ENCODE measurements at regions not wholly inside any gene's neighbourhood (a gene's known extent, or its start where the extent isn't known, plus 50 kb on each side); places are given as distances from the start of the nearest gene placed in this dataset.

- no peak for DNase-seq (ENCODE audit: low read depth)
- Mint-ChIP-seq H3K27ac (ENCODE audit: unreplicated experiment) (no peak overlapping the region), H3K9me3 (ENCODE audit: unreplicated experiment) (no peaks in the 10 kb centered on the region), H3K27me3 (ENCODE audit: low read depth, unreplicated experiment) (no peaks in the 10 kb centered on the region), H3K4me3 (ENCODE audit: unreplicated experiment) (no peak overlapping the region), H3K36me3 (ENCODE audit: low read depth, unreplicated experiment) (no peaks in the 10 kb centered on the region), H3K4me1 (ENCODE audit: low read depth, unreplicated experiment) (no peaks in the 10 kb centered on the region)
- Histone ChIP-seq H3K36me3 (ENCODE audit: insufficient read depth, low read length) (no peaks in the 10 kb centered on the region), H2AFZ (ENCODE audit: low read depth, low read length) (no peak overlapping the region), H3K4me2 (ENCODE audit: low read length) (no peak overlapping the region), H3K9ac (ENCODE audit: low read length) (no peak overlapping the region), H3K4me3 (ENCODE audit: insufficient read depth, low read depth, low read length) (no peak overlapping the region), H3K9me3 (ENCODE audit: insufficient read depth, low read depth, low read length) (no peaks in the 10 kb centered on the region), H3K27ac (ENCODE audit: low read depth, low read length) (no peak overlapping the region), H4K20me1 (ENCODE audit: insufficient read depth, low read length) (no peaks in the 10 kb centered on the region), H3K4me1 (ENCODE audit: insufficient read depth, low read length) (no peaks in the 10 kb centered on the region), H3K27me3 (ENCODE audit: insufficient read depth, low read length) (no peaks in the 10 kb centered on the region), H3K79me2 (ENCODE audit: insufficient read depth, low read length) (no peaks in the 10 kb centered on the region)
- FAIRE-seq: no peak
- no peak for TF ChIP-seq EZH2 (IDR thresholded peaks at IDR 0.05; ENCODE audit: insufficient read depth, low read length)
- TF ChIP-seq CTCF (IDR thresholded peaks at IDR 0.05; ENCODE audit: insufficient read depth, low read depth, low read length): no peak
These were observed 407.4 kb downstream of the DMAC1 start for GRCh38 chr9:7392148-7392547.

GRCh38 chr9:7388755-7389154 lies 410.8 kb downstream of the DMAC1 start:
- H3K27me3 ChIP-seq (ENCODE audit: insufficient read depth, low read length): no peaks in the 10 kb centered on the region
- H3K36me3 ChIP-seq (ENCODE audit: insufficient read depth, low read length): no peaks in the 10 kb centered on the region
- H3K27me3 Mint-ChIP-seq (ENCODE audit: low read depth, unreplicated experiment): no peaks in the 10 kb centered on the region
- H3K4me3 Mint-ChIP-seq (ENCODE audit: unreplicated experiment): no peak overlapping the region
- H3K9me3 ChIP-seq (ENCODE audit: insufficient read depth, low read depth, low read length): no peaks in the 10 kb centered on the region
- TF ChIP-seq EZH2 (IDR thresholded peaks at IDR 0.05; ENCODE audit: insufficient read depth, low read length): no peak
- no peak for TF ChIP-seq CTCF (IDR thresholded peaks at IDR 0.05; ENCODE audit: insufficient read depth, low read depth, low read length)
- no peak overlapping the region for H3K4me3 ChIP-seq (ENCODE audit: insufficient read depth, low read depth, low read length)
- no peak overlapping the region for H2AFZ ChIP-seq (ENCODE audit: low read depth, low read length)
- DNase-seq (ENCODE audit: low read depth) (no peak), FAIRE-seq (no peak)
- no peak overlapping the region for H3K9ac ChIP-seq (ENCODE audit: low read length)
- no peaks in the 10 kb centered on the region for H3K79me2 ChIP-seq (ENCODE audit: insufficient read depth, low read length)
- H3K36me3 Mint-ChIP-seq (ENCODE audit: low read depth, unreplicated experiment): no peaks in the 10 kb centered on the region
- H3K4me2 ChIP-seq (ENCODE audit: low read length): no peak overlapping the region
- no peak overlapping the region for H3K27ac Mint-ChIP-seq (ENCODE audit: unreplicated experiment)
- H3K9me3 Mint-ChIP-seq (ENCODE audit: unreplicated experiment): peaks cover 2% of the 10 kb centered on the region
- H4K20me1 ChIP-seq (ENCODE audit: insufficient read depth, low read length): no peaks in the 10 kb centered on the region
- no peak overlapping the region for H3K27ac ChIP-seq (ENCODE audit: low read depth, low read length)
- H3K4me1 Mint-ChIP-seq (ENCODE audit: low read depth, unreplicated experiment): no peaks in the 10 kb centered on the region
- H3K4me1 ChIP-seq (ENCODE audit: insufficient read depth, low read length): no peaks in the 10 kb centered on the region

- no peak for TF ChIP-seq CTCF (IDR thresholded peaks at IDR 0.05; ENCODE audit: insufficient read depth, low read depth, low read length)
- no peak for TF ChIP-seq EZH2 (IDR thresholded peaks at IDR 0.05; ENCODE audit: insufficient read depth, low read length)
- Mint-ChIP-seq H3K9me3 (ENCODE audit: unreplicated experiment) (peaks cover 2% of the 10 kb centered on the region), H3K4me1 (ENCODE audit: low read depth, unreplicated experiment) (no peaks in the 10 kb centered on the region), H3K27me3 (ENCODE audit: low read depth, unreplicated experiment) (no peaks in the 10 kb centered on the region), H3K4me3 (ENCODE audit: unreplicated experiment) (no peak overlapping the region), H3K36me3 (ENCODE audit: low read depth, unreplicated experiment) (no peaks in the 10 kb centered on the region), H3K27ac (ENCODE audit: unreplicated experiment) (no peak overlapping the region)
- no peak overlapping the region for H2AFZ ChIP-seq (ENCODE audit: low read depth, low read length)
- no peaks in the 10 kb centered on the region for H3K36me3 ChIP-seq (ENCODE audit: insufficient read depth, low read length)
- H3K4me2 ChIP-seq (ENCODE audit: low read length): no peak overlapping the region
- no peak for DNase-seq (ENCODE audit: low read depth)
- H3K27ac ChIP-seq (ENCODE audit: low read depth, low read length): no peak overlapping the region
- H3K4me1 ChIP-seq (ENCODE audit: insufficient read depth, low read length): no peaks in the 10 kb centered on the region
- H3K4me3 ChIP-seq (ENCODE audit: insufficient read depth, low read depth, low read length): no peak overlapping the region
- FAIRE-seq: no peak
- no peak overlapping the region for H3K9ac ChIP-seq (ENCODE audit: low read length)
- H3K27me3 ChIP-seq (ENCODE audit: insufficient read depth, low read length): no peaks in the 10 kb centered on the region
- no peaks in the 10 kb centered on the region for H4K20me1 ChIP-seq (ENCODE audit: insufficient read depth, low read length)
- H3K9me3 ChIP-seq (ENCODE audit: insufficient read depth, low read depth, low read length): no peaks in the 10 kb centered on the region
- H3K79me2 ChIP-seq (ENCODE audit: insufficient read depth, low read length): no peaks in the 10 kb centered on the region
These were observed 411.7 kb downstream of the DMAC1 start for GRCh38 chr9:7387840-7388239.

Measured in astrocyte (in vitro differentiated cells and primary cell).